HEK293T (cell line): ENCODE measurements at regions not wholly inside any gene's neighbourhood (a gene's known extent, or its start where the extent isn't known, plus 50 kb on each side); places are given as distances from the start of the nearest gene placed in this dataset.

Experiments
- CTCF ChIA-PET: fragments of 350-600 bp; formaldehyde crosslinking; extraction: SDS; loops from one replicate; lab custom pipeline; 2021; ENCODE audit warnings: antibody characterized with exemption, inconsistent platforms; lab: Yijun Ruan, JAX
- POLR2A ChIA-PET: fragments of 350-600 bp; formaldehyde crosslinking; extraction: SDS; loops from one replicate; lab custom pipeline; 2020; ENCODE audit warnings: antibody characterized with exemption, inconsistent platforms; lab: Yijun Ruan, JAX
- DNase-seq: peaks from one replicate; pipeline ENCODE4 v3.0.0; 2012; ENCODE audit warnings: mixed read lengths; ENCODE audit errors: extremely low spot score
- ARNT ChIP-seq: fragments of 450-650 bp; IDR thresholded peaks from 2 replicates; pipeline ENCODE4 v1.6.1; 2017; ENCODE audit warnings: mild to moderate bottlenecking
- BHLHE40 ChIP-seq: fragments of 450-650 bp; IDR thresholded peaks from 2 replicates; pipeline ENCODE4 v1.6.1; 2016; ENCODE audit warnings: mild to moderate bottlenecking, moderate library complexity, borderline replicate concordance
- CTBP1 ChIP-seq: fragments of 450-650 bp; IDR thresholded peaks from 2 replicates; pipeline ENCODE4 v1.6.1; 2016; ENCODE audit warnings: borderline replicate concordance
- ELF4 ChIP-seq: fragments of 450-650 bp; IDR thresholded peaks from 2 replicates; pipeline ENCODE4 v1.6.1; 2017; ENCODE audit warnings: antibody characterized with exemption
- FOXA1 ChIP-seq: fragments of 450-650 bp; IDR thresholded peaks from 2 replicates; pipeline ENCODE4 v1.6.1; 2016; ENCODE audit warnings: mild to moderate bottlenecking
- FOXK2 ChIP-seq: fragments of 450-650 bp; IDR thresholded peaks from 2 replicates; pipeline ENCODE4 v1.6.1; 2016; ENCODE audit warnings: mild to moderate bottlenecking
- FOXM1 ChIP-seq: fragments of 450-650 bp; IDR thresholded peaks from 2 replicates; pipeline ENCODE4 v1.6.1; 2017; ENCODE audit warnings: mild to moderate bottlenecking, borderline replicate concordance
- HDGF ChIP-seq: fragments of 450-650 bp; IDR thresholded peaks from 2 replicates; pipeline ENCODE4 v1.6.1; 2017; ENCODE audit warnings: antibody characterized with exemption, borderline replicate concordance
- L3MBTL2 ChIP-seq: fragments of 450-650 bp; conservative IDR thresholded peaks from 2 replicates; pipeline ENCODE4 v1.6.1; 2016; ENCODE audit warnings: mild to moderate bottlenecking
- LEF1 ChIP-seq: fragments of 450-650 bp; IDR thresholded peaks from 2 replicates; pipeline ENCODE4 v1.6.1; 2017; ENCODE audit warnings: mild to moderate bottlenecking, borderline replicate concordance
- NFRKB ChIP-seq: fragments of 450-650 bp; IDR thresholded peaks from 2 replicates; pipeline ENCODE4 v1.6.1; 2016; ENCODE audit warnings: mild to moderate bottlenecking, moderate library complexity
- SP1 ChIP-seq: fragments of 450-650 bp; IDR thresholded peaks from 2 replicates; pipeline ENCODE4 v1.6.1; 2017
- SUZ12 ChIP-seq: fragments of 450-650 bp; IDR thresholded peaks from 2 replicates; pipeline ENCODE4 v1.6.1; 2016; ENCODE audit warnings: mild to moderate bottlenecking
- TARDBP ChIP-seq: fragments of 450-650 bp; IDR thresholded peaks from 2 replicates; pipeline ENCODE4 v1.6.1; 2016
- ZNF384 ChIP-seq: fragments of 450-650 bp; IDR thresholded peaks from 2 replicates; pipeline ENCODE4 v1.6.1; 2016
- TF ChIP-seq, protein P1 (sequence below): fragments of 450-650 bp; IDR thresholded peaks from 2 replicates; pipeline ENCODE4 v1.6.1; 2016

DNA sequence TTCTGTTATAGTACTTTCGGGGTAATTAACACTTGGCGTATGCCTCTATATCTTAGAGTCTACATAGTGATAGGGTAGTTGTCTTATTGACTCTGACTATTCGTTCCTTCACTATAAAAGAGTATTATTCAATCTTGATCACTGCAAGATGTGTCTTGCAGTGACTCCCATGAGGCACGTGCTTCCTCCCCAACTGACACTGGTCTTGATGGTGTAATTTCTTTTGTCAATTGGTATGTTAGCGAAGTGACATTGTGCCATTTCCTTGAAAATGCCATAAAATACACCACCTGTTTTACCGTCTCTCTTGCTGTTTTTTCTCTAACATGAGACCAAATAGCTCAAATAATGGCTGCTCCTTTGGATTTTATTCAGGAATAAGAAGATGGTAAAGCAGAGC, 1314.1 kb upstream of the CDH6 start:
- TF ChIP-seq FOXM1: no peak
- no peak for TF ChIP-seq SP1
- TF ChIP-seq FOXA1: no peak
- no peak for TF ChIP-seq NFRKB
- no peak for TF ChIP-seq ELF4
- TF ChIP-seq FOXK2: no peak
- no peak for TF ChIP-seq ARNT
- no peak for TF ChIP-seq ZNF384
- no peak for TF ChIP-seq CTBP1
- TF ChIP-seq TARDBP: no peak
- TF ChIP-seq, protein P1, sequence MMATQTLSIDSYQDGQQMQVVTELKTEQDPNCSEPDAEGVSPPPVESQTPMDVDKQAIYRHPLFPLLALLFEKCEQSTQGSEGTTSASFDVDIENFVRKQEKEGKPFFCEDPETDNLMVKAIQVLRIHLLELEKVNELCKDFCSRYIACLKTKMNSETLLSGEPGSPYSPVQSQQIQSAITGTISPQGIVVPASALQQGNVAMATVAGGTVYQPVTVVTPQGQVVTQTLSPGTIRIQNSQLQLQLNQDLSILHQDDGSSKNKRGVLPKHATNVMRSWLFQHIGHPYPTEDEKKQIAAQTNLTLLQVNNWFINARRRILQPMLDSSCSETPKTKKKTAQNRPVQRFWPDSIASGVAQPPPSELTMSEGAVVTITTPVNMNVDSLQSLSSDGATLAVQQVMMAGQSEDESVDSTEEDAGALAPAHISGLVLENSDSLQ: no peak
- TF ChIP-seq HDGF: no peak
- no peak for TF ChIP-seq LEF1
- TF ChIP-seq SUZ12: no peak
- no peak for TF ChIP-seq BHLHE40
- TF ChIP-seq L3MBTL2: no peak
- POLR2A ChIA-PET: no interaction called here
- DNase-seq: no peak
- CTCF ChIA-PET: no interaction called here

DNA sequence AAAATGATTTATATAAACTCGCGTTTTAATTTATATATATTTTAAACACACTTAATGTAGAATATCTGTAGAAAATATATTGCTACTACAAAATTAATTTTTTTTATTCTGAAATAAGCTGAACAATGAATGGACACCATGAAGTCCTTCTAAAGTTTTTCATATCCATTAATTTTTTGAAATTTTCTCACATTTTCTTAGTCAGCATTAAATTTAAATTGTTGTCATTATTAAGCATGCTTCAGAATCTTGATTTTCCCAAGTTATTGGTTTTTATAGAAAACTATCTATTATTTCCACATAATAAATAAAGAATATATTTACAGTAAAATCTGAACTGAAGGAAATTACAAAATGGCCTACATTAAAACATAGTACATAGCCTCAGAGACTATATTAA, 1314.9 kb upstream of the CDH6 start:
- POLR2A ChIA-PET: no interaction called here

DNA sequence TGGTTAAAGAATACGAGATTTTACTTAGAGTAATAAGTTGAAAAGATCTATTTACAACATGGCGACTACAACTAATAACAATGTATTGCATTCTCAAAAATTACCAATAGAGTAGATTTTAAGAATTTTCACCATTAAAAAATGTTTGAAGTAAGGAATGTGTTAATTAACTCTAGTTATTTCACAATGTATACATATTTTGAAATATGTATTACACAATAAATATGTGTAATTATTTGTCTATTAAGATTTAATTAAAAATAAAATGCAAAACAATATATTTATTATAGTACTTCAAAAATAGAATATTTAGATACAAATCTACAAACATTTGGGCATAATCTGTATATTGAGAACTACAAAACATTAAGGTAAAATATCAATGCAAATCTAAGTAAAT, 1326.3 kb upstream of the CDH6 start:
- no peak for TF ChIP-seq NFRKB
- TF ChIP-seq BHLHE40: no peak
- no peak for TF ChIP-seq ARNT
- TF ChIP-seq L3MBTL2: no peak
- no peak for TF ChIP-seq CTBP1
- TF ChIP-seq ZNF384: no peak
- TF ChIP-seq, protein P1: no peak
- TF ChIP-seq FOXK2: no peak
- TF ChIP-seq ELF4: no peak
- TF ChIP-seq HDGF: no peak
- no peak for TF ChIP-seq TARDBP
- no peak for TF ChIP-seq FOXM1
- TF ChIP-seq LEF1: no peak
- POLR2A ChIA-PET: no interaction called here
- no peak for DNase-seq
- CTCF ChIA-PET: no interaction called here

More for the DNA sequence above, 1314.9 kb upstream of the CDH6 start:
- CTCF ChIA-PET: no interaction called here
- no peak for DNase-seq
- TF ChIP-seq L3MBTL2: no peak
- no peak for TF ChIP-seq FOXM1
- TF ChIP-seq BHLHE40: no peak
- no peak for TF ChIP-seq SUZ12
- TF ChIP-seq, protein P1: no peak

DNA sequence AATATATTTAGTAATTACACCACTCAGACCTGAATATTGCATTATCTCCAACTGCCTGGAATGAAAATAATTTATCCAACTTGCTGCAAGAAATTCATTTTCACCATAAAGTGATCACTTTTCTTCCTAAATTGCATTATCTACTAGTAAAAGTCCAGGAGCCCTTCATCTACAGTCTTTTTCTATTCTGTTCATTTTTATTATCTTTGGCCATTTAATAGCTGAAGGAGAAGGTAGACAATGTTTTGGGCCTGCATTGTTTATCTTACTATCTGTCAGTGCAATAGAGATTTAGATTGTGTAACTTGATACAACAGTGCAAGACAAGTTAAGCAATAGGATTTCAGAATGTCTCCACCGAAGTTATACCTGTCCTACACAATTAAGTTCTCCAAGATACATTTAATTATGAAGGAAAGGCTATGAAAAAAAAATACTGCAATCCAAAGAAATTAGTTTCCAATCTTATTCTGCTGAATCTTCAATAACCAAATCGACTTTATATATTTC, 1339.7 kb upstream of the CDH6 start:
- TF ChIP-seq NFRKB (no peak), FOXM1 (no peak), HDGF (no peak)
- ChIA-PET POLR2A (no interaction called here), CTCF (no interaction called here)
- DNase-seq: no peak

DNA sequence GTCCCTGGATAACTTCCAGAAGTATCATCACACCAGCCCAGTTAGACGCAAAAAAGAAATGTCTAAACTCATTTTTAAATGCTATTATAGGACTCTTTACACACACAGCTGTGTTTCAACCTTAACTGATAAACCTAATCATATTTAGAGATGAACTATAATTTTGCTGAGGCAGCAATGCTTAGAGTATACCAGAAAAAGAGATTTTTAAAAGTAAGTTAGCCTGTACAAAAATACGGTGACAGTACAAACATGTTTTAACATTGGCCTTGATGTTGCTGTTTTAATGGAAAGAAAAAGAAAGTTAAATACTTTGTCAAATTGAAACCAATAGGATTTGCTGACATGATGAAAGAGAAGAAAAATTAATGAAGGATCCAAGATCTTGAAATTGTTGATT, 1341.2 kb upstream of the CDH6 start:
- TF ChIP-seq FOXK2: no peak
- CTCF ChIA-PET: no interaction called here

DNA sequence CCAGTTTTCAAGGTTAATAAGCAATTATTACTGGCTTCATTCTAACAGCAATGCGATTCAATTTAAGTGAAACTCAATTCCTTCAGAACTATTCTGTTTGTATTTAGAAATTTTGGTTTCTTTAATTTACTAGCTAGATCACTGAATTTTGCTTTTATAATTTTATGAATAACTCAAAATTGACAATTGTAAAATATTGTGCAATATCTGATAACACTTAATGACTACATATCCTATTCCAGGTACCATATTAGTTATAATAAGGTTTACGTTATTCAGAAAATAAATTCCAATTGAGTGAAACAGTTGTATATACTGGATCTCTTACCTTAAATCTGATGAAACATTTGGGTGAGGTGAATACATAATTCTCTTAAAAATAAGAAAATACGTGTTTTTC, 1348.3 kb upstream of the CDH6 start:
- CTCF ChIA-PET: no interaction called here
- no peak for TF ChIP-seq SP1
- TF ChIP-seq CTBP1: no peak
- TF ChIP-seq LEF1: no peak
- TF ChIP-seq ARNT: no peak
- no peak for TF ChIP-seq L3MBTL2
- no peak for TF ChIP-seq ZNF384
- no peak for TF ChIP-seq ELF4
- POLR2A ChIA-PET: no interaction called here
- no peak for DNase-seq

More for the DNA sequence above, 1341.2 kb upstream of the CDH6 start:
- POLR2A ChIA-PET: no interaction called here
- DNase-seq: no peak

DNA sequence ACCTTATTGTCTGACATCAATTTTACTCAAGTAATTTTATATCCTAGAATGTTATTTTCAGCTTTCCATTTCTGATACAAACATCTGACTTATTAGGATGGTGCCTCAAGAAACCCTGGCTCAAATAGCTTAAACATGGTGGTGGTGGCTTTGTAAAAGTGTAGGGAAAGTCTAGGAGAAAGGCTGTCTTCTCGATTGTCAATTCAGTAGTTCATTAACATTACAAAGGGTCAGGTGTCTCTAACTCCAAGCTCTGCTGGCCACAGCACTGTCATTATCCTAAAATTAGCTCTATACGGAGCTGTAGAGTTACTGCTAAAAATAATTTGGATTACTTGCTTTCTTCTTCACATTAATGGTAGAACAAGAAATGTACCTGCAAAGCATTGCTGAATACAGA, 1360.1 kb upstream of the CDH6 start:
- CTCF ChIA-PET: no interaction called here

More for the DNA sequence above, 1360.1 kb upstream of the CDH6 start:
- TF ChIP-seq CTBP1 (no peak), BHLHE40 (no peak), LEF1 (no peak), ELF4 (no peak), SUZ12 (no peak), L3MBTL2 (no peak), TARDBP (no peak), FOXK2 (no peak), SP1 (no peak), HDGF (no peak), FOXM1 (no peak), NFRKB (no peak), ZNF384 (no peak), FOXA1 (no peak)
- TF ChIP-seq, protein P1: no peak
- POLR2A ChIA-PET: no interaction called here
- DNase-seq: no peak
